ENCODE measurements at regions not wholly inside any gene's neighbourhood (a gene's known extent, or its start where the extent isn't known, plus 50 kb on each side); places are given as distances from the start of the nearest gene placed in this dataset.

DNA sequence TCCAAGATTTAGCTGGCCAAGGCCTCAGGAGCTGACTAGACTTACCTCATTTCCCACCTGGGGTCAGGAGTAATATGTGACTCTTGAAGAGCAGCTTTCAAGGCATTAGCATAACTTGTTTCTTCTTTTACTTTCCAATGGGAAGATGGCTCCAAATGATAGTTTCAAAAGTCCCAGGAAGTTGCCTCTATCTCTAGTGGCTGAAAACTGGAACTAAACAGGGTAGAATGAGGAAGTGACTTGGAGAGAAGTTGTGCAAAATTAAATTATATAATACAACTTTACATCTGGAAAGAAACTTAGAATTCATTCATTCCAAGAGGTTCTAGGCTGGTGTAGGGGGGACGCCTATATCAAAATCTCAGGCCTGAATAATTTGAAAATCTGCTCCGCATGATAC, 250.1 kb upstream of the FMN2 start:
- Mint-ChIP-seq H3K27me3 (ENCODE audit: low read depth) (no peaks in the 10 kb centered on the region), H3K27ac (no peak overlapping the region), H3K9me3 (no peaks in the 10 kb centered on the region), H3K4me3 (no peak overlapping the region), H3K4me1 (ENCODE audit: low read depth) (no peaks in the 10 kb centered on the region), H3K36me3 (ENCODE audit: low read depth) (no peaks in the 10 kb centered on the region)
- DNase-seq (ENCODE audit: low spot score), result no peak

DNA sequence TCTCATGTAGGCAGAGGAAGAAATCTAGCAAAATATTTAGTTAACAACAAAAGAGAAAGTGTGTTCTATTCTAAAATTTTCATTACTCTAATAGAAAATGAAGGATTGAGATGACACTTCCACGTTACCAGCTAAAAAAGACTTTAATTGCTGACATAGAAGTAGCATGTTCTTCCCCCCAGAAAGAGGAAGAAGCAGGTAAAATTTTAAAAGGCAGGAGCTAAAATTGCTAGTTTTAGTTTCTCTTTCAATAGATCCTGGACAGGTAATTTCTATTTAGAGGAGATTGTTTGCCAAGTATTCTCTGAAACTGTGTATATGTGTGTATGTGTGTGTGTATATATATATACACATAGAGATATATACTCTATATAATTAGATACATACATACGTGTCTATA, 248.1 kb upstream of the FMN2 start:
- DNase-seq (ENCODE audit: low spot score), result no peak
- H3K9me3 Mint-ChIP-seq, result no peaks in the 10 kb centered on the region
- no peaks in the 10 kb centered on the region for H3K4me1 Mint-ChIP-seq (ENCODE audit: low read depth)
- no peak overlapping the region for H3K27ac Mint-ChIP-seq
- H3K36me3 Mint-ChIP-seq (ENCODE audit: low read depth), result no peaks in the 10 kb centered on the region
- no peaks in the 10 kb centered on the region for H3K27me3 Mint-ChIP-seq (ENCODE audit: low read depth)
- no peak overlapping the region for H3K4me3 Mint-ChIP-seq

DNA sequence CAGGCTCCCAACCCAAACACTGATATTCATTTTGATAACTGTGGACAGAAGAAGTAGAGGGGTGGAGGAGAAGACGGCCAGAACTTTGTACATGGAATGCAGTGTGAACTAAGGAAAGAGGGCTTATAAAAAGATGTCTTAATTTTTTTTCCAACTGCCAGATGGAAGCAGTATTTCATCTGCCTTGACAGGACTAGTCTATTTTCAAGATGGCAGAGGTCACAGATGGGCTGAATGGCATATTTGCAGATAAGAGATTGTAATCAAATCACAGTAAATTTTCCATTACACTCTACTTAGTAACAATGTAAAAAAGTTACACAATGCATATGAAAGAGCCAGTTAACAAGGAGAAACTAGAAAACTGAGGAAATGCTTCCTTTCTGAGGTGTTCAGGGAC, 246.8 kb upstream of the FMN2 start:
- H3K4me1 Mint-ChIP-seq (ENCODE audit: low read depth), result no peaks in the 10 kb centered on the region
- H3K4me3 Mint-ChIP-seq, result no peak overlapping the region
- H3K9me3 Mint-ChIP-seq, result no peaks in the 10 kb centered on the region
- no peaks in the 10 kb centered on the region for H3K36me3 Mint-ChIP-seq (ENCODE audit: low read depth)
- H3K27ac Mint-ChIP-seq, result no peak overlapping the region
- H3K27me3 Mint-ChIP-seq (ENCODE audit: low read depth), result no peaks in the 10 kb centered on the region
- DNase-seq (ENCODE audit: low spot score), result no peak

GRCh38 chr1:239854922-239855321, 236.8 kb upstream of the FMN2 start:
- H3K4me1 Mint-ChIP-seq (ENCODE audit: low read depth), result no peaks in the 10 kb centered on the region

GRCh38 chr1:239856067-239856466, 235.6 kb upstream of the FMN2 start:
- Mint-ChIP-seq H3K4me3 (no peak overlapping the region), H3K36me3 (ENCODE audit: low read depth) (no peaks in the 10 kb centered on the region), H3K27ac (no peak overlapping the region), H3K27me3 (ENCODE audit: low read depth) (no peaks in the 10 kb centered on the region), H3K9me3 (peaks cover 4% of the 10 kb centered on the region), H3K4me1 (ENCODE audit: low read depth) (no peaks in the 10 kb centered on the region)
- DNase-seq (ENCODE audit: low spot score), result no peak

More at GRCh38 chr1:239854922-239855321, 236.8 kb upstream of the FMN2 start:
- no peak overlapping the region for H3K27ac Mint-ChIP-seq
- DNase-seq (ENCODE audit: low spot score), result no peak
- H3K9me3 Mint-ChIP-seq, result peaks cover 4% of the 10 kb centered on the region
- H3K4me3 Mint-ChIP-seq, result no peak overlapping the region
- H3K36me3 Mint-ChIP-seq (ENCODE audit: low read depth), result no peaks in the 10 kb centered on the region
- H3K27me3 Mint-ChIP-seq (ENCODE audit: low read depth), result no peaks in the 10 kb centered on the region

GRCh38 chr1:239856924-239857323, 234.8 kb upstream of the FMN2 start:
- no peaks in the 10 kb centered on the region for H3K27me3 Mint-ChIP-seq (ENCODE audit: low read depth)
- H3K4me3 Mint-ChIP-seq, result no peak overlapping the region
- no peaks in the 10 kb centered on the region for H3K4me1 Mint-ChIP-seq (ENCODE audit: low read depth)
- no peaks in the 10 kb centered on the region for H3K36me3 Mint-ChIP-seq (ENCODE audit: low read depth)
- no peak for DNase-seq (ENCODE audit: low spot score)
- H3K9me3 Mint-ChIP-seq, result peaks cover 4% of the 10 kb centered on the region
- no peak overlapping the region for H3K27ac Mint-ChIP-seq

DNA sequence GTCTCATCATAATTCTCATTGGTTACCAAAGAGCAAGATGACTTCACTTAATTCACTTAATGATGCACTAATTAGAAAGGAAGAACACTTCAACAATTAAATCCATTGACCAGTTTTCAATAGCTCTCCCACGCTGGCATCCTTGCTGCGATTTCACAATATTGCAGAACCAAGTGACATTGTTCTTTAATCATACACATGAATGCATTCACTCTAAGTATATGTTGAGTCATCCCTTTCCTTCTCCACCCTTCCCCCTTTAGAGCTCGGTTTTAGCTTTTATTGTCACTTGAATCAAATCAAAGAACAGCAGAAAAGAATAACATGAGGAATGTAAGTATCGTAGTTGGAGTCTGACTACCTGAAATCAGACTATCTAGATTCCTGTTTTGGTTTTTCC, 233.6 kb upstream of the FMN2 start:
- Mint-ChIP-seq H3K4me3 (no peak overlapping the region), H3K27ac (no peak overlapping the region), H3K36me3 (ENCODE audit: low read depth) (no peaks in the 10 kb centered on the region), H3K4me1 (ENCODE audit: low read depth) (no peaks in the 10 kb centered on the region), H3K27me3 (ENCODE audit: low read depth) (no peaks in the 10 kb centered on the region), H3K9me3 (peaks cover 4% of the 10 kb centered on the region)
- no peak for DNase-seq (ENCODE audit: low spot score)

DNA sequence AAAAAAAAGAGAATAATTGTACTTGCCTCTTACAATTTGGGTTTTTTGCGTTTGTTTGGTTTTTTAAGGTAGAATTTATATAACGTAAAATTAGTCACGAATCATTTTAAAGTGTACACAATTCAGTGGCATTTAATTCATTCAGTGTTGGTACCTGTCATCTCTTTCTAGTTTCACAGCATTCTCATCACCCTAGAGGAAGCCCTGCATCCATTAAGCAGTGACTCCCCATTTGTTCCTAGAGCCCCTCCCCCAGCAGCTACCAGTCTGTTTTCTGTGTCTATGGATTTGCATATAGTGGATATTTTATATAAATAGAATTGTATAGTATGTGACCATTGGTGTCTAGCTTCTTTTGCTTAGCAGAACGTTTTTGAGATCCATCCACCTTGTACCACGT, 233.2 kb upstream of the FMN2 start:
- Mint-ChIP-seq H3K27me3 (ENCODE audit: low read depth) (no peaks in the 10 kb centered on the region), H3K4me1 (ENCODE audit: low read depth) (no peaks in the 10 kb centered on the region), H3K9me3 (peaks cover 4% of the 10 kb centered on the region), H3K27ac (no peak overlapping the region), H3K36me3 (ENCODE audit: low read depth) (no peaks in the 10 kb centered on the region), H3K4me3 (no peak overlapping the region)
- no peak for DNase-seq (ENCODE audit: low spot score)

DNA sequence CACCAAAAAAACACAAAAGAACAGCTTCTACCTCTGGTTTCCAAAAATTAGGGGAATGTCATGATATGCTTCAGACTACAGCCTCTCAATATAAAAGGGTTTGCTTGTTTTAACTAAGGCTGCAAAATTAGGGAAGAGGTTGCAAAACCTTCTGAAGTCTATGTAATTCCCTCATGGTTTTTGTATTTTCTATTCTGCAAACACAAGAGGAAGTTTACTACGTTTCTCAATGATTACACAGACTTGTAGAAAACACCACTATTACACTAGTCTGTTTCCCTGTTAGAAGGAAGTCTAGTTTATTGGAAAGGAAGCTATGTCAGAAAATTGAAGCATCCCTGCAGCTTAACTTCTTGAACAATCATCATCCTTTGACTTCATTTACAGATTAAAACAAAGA, 229.7 kb upstream of the FMN2 start:
- Mint-ChIP-seq H3K4me1 (ENCODE audit: low read depth) (no peaks in the 10 kb centered on the region), H3K36me3 (ENCODE audit: low read depth) (no peaks in the 10 kb centered on the region), H3K27me3 (ENCODE audit: low read depth) (no peaks in the 10 kb centered on the region), H3K4me3 (no peak overlapping the region), H3K9me3 (no peaks in the 10 kb centered on the region), H3K27ac (no peak overlapping the region)
- DNase-seq (ENCODE audit: low spot score), result no peak

DNA sequence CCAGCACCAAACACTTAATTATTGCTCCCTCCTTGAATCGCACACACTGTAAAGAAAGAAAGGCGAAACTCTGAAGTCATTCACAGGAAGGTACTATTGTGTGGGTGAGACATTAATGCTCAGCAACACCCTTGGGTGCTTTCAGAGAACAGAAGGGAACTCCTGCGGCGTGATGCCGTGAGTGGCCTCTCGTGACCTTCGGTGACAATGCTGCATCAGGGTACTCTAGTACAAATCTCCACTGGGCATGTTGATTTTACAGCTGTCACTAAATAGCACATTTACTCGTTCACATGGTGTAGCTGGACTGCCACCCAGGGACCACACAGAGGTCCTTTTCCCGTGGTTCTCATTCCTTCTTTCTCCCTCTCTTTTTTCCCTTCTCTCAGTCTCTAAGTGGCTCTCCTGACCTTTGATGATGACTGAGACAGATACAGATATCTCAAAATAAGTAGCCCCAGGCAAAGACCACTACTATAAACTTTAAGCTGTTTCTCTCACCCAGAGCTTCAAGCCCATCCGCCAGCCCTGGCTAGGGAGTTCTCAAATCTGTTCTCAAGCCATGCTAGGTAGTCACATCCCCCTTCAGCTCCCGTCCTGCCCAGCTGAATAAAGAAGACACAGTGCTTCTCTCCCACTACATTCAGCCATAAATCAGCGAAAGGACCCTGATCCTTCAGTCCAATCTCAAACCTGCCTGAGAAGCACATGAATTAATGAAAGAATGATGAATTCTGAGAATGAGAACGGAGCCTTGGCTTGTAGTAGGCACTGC, 223.4 kb upstream of the FMN2 start:
- no peaks in the 10 kb centered on the region for H3K9me3 Mint-ChIP-seq

DNA sequence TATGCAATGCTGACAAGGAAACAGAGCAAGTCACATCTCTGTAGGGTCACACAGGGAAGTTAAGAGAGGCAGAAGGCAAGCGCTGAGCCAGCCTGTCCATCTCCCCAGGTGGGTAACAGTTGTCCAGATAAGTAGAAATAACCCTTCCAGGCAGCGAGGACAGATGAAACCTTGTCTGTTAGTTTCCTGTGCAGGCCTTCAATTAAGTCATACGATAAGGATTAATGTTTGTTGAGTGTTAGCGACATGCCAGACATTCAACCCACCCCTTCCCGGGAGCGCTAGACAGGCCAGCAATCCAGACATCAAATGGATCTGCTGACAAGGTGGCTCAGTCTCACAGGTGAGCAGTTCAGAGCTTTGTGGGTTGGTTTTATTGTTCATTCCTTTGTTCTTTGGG, 221.5 kb upstream of the FMN2 start:
- no peaks in the 10 kb centered on the region for H3K36me3 Mint-ChIP-seq (ENCODE audit: low read depth)
- no peaks in the 10 kb centered on the region for H3K4me1 Mint-ChIP-seq (ENCODE audit: low read depth)
- no peak overlapping the region for H3K27ac Mint-ChIP-seq
- no peak overlapping the region for H3K4me3 Mint-ChIP-seq
- H3K9me3 Mint-ChIP-seq, result no peaks in the 10 kb centered on the region
- no peak for DNase-seq (ENCODE audit: low spot score)
- H3K27me3 Mint-ChIP-seq (ENCODE audit: low read depth), result no peaks in the 10 kb centered on the region

More for the DNA sequence above, 223.4 kb upstream of the FMN2 start:
- Mint-ChIP-seq H3K4me1 (ENCODE audit: low read depth) (no peaks in the 10 kb centered on the region), H3K36me3 (ENCODE audit: low read depth) (no peaks in the 10 kb centered on the region), H3K4me3 (no peak overlapping the region), H3K27ac (no peak overlapping the region), H3K27me3 (ENCODE audit: low read depth) (no peaks in the 10 kb centered on the region)
- no peak for DNase-seq (ENCODE audit: low spot score)

- Mint-ChIP-seq H3K9me3 (no peaks in the 10 kb centered on the region), H3K4me3 (no peak overlapping the region), H3K4me1 (ENCODE audit: low read depth) (no peaks in the 10 kb centered on the region), H3K27ac (no peak overlapping the region), H3K27me3 (ENCODE audit: low read depth) (no peaks in the 10 kb centered on the region), H3K36me3 (ENCODE audit: low read depth) (no peaks in the 10 kb centered on the region)
- DNase-seq (ENCODE audit: low spot score), result no peak
Observed at GRCh38 chr1:239872626-239873025, 219.1 kb upstream of the FMN2 start.

DNA sequence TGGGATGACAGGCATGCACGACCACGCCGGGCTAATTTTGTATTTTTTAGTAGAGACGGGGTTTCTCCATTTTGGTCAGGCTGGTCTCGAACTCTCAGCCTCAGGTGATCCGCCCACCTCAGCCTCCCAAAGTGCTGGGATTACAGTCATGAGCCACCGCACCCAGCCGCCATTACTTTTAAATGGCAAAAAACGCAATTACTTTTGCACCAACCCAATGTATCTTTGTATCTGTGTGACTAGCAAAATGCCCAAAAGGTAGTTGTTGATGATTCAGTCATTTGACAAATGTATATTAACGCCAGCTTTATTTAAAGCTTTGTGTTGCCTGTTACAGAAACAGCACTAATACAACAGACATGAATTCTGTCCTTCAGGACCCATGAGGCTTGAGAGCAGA, 216.9 kb upstream of the FMN2 start:
- no peak overlapping the region for H3K27ac Mint-ChIP-seq
- no peak for DNase-seq (ENCODE audit: low spot score)
- H3K36me3 Mint-ChIP-seq (ENCODE audit: low read depth), result no peaks in the 10 kb centered on the region
- H3K27me3 Mint-ChIP-seq (ENCODE audit: low read depth), result no peaks in the 10 kb centered on the region
- no peaks in the 10 kb centered on the region for H3K9me3 Mint-ChIP-seq
- no peak overlapping the region for H3K4me3 Mint-ChIP-seq
- H3K4me1 Mint-ChIP-seq (ENCODE audit: low read depth), result no peaks in the 10 kb centered on the region

DNA sequence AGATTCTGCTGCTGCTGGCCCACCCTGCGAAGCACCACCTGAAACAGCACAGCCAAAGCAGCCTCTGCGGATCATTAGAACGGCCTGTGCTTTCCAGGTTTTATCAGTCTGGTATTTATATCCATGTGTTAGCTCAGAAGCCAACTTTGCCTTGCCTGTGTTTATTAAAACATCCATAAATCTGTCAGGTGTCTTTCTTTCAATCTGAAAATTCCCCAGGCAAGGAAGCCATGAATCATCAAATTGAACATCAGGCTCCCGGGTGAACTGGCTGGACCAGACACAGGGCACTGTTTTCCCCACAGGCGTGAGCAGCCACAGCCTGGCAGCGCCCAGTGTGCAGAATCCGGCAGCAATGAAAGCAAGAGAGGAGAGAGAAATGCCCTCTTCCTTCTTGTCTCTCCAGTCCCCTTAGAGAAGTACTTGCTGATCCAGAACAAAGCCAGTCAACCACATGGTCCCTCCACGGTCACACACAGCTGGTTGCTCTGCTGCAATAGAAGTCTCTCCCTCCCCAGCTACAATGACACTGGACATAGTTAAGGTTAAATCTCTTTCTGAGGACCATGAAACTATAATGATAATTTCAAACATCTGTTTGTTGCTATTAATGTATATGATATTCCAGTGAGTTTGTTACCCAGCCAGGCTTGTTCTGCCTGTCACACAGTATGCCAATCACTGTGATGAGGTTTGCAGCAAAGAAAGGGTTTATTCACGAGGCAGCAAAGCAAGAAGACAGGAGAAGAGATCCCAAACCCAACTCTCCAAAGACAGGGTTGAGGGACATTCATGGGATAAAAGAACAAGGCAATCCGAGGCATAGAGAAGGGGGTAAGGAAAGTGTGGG, 212.1 kb upstream of the FMN2 start:
- no peaks in the 10 kb centered on the region for H3K4me1 Mint-ChIP-seq (ENCODE audit: low read depth)
- no peak overlapping the region for H3K27ac Mint-ChIP-seq
- no peaks in the 10 kb centered on the region for H3K36me3 Mint-ChIP-seq (ENCODE audit: low read depth)
- DNase-seq (ENCODE audit: low spot score), result no peak
- no peaks in the 10 kb centered on the region for H3K9me3 Mint-ChIP-seq
- no peak overlapping the region for H3K4me3 Mint-ChIP-seq
- H3K27me3 Mint-ChIP-seq (ENCODE audit: low read depth), result no peaks in the 10 kb centered on the region

Measured in T-helper 2 cell treated with Interferon-gamma antibody and Interleukin-4, amounts not matched to agents 5 μg/mL and 100 μg/mL, for 36 hours (primary cell).